Hippocampal formation (tissue), 2 donors: ENCODE measurements at regions not wholly inside any gene's neighbourhood (a gene's known extent, or its start where the extent isn't known, plus 50 kb on each side); places are given as distances from the start of the nearest gene placed in this dataset.

Source experiments
- DNase-seq, 2 donors: peaks; one replicate each; lab custom pipeline; 2025; lab: John Stamatoyannopoulos, UW

DNA sequence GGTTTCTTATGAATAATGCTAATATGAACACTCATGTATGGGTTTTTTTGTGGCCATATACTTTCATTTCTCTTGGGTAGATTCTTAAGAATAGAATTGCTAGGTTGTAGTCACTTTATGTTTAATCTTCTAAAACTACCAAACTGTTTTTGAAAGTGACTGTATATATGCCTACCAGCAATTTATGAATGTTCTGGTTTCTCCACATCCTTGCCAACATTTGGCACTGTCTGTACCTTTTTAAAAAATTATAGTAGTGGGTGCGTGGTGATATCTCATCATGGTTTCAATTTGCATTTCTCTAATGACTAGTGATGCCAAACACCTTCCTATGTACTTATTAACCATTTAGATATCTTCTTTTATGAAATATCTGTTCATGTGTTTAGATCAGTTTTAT lies 110.6 kb upstream of the RIOK3 start:
- no peak for DNase-seq

DNA sequence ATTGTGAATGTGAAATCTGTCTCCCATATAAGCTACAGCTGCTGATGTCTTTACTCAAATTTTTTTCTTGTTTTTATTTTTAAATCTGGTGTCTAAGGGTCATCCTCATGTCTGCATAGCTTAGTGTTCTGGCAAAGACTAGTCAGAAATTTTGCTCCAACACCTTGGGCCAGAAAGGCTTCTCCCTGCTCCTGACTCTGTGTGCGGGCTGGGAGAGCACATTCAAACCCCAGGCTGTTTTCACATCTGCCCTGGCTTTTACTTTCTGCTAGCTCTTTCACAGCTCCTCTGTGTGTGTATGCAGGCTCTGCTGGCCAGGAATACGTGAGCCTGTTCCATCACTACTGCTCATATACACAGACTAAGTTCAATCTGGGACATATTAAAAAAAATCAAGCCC lies 102.9 kb upstream of the RIOK3 start:
- no peak for DNase-seq

DNA sequence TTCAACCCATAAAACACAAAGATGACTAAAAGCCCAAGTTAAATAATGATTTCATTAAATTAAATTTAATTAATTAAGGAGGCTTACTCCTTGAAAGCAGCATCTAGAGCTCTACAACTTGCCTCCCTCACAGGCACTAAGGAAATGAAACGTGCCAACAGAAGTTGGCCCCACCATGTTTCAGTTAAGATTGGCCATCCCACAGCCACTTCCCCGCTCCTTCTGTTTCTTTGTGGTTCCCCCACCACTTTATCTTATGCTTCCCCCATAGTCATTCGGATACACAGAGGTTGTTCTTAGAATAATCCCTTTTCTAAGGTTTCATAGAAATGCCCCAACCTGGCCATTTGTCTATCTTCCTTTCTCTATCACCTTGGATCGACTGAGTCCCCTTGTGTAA lies 101.6 kb upstream of the RIOK3 start:
- DNase-seq = no peak

DNA sequence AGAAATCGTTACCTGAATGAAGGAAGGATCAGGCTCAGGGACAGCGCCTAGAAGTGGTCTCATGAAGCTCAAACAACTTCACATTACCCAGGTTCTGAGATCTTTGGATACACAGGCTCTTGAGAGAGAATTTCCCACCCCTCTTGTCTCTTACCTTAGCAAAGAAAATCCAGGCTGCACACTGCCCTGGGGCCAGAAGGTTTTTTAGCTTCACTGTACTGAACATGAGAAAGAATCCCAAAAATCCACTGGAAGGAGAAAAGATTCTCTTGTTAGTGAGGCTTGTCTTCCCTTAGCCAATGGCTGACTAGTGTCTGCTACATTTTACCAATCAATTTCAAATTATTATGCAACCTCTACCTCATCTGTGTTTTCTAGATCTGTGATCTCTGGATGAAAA lies 101.0 kb upstream of the RIOK3 start:
- DNase-seq = no peak

DNA sequence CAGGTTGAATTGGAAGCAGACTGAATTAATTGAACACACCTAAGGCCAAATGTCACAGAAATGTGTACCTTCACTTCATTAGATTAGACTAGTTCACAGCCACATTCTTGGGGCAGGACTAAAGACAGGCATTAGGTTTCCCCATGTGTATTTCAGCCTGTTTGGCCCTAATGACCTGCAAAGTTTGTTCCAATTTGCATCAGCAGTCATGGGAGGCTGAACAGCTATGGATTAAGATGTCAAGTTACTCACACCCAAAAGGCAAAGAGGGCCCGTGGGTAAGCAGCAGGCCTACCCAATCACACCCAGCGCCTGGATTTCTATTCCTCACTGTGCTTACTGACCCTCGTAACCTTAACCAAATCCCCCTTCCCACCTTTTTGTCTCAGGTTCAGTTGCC lies 99.6 kb upstream of the RIOK3 start:
- DNase-seq = no peak

DNA sequence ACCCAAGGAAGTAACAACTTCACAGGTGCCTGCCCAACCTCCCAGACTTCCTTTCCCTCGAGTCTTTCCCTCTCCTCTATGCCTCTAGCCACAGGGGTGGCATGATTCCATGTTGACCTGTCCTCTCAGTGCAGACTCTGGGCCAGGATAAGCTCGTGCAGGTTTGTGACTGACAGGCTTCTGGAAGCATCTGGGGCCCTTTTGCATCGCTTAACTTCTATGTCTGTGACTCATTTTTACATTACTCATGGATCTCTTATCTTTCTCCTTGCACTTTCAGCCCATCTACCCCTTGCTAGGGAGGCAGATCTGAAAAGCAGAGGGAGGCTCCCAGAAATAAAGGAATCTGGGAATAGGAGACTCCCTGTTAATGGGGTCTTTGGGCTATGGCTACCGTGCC lies 98.5 kb upstream of the RIOK3 start:
- DNase-seq = no peak

DNA sequence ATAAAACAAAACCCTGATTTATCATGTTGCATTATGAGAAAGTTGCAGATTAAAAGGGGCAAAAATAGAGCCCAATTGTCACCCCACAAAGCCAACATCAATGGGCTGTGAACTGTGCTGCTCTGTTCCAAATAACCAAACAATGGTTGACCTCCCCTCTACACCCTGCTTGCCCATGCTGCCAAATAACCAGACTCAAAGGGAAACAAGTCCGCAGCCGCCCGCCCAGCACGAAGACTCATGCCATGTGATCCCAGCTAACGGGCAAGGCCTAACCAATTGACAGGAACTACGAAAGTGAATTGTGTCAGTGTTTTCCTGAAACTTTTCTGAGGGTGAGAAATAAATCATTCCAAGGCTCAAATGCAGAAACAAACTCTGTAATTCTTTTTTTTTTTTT lies 97.9 kb upstream of the RIOK3 start:
- peak; percentile 10 to 13 for DNase-seq

DNA sequence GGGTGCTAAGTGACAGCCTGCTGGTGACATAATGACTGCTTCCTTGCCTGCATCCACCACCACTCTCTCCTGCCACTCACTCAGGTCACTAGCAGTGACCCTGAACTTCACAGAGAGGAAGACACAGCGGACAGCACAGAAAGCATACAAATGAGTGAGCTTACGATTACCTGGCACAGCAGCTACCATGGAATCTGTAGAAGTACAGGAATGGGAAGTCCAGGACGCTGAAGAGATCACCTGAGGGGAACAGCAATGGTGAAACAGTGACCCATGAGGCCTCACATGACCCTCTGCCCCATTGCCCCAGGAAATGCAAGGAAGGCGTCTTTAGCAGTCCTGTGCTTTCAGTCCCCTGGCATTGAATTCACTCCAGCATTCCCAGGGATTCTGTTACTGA lies 96.7 kb upstream of the RIOK3 start:
- no peak for DNase-seq

DNA sequence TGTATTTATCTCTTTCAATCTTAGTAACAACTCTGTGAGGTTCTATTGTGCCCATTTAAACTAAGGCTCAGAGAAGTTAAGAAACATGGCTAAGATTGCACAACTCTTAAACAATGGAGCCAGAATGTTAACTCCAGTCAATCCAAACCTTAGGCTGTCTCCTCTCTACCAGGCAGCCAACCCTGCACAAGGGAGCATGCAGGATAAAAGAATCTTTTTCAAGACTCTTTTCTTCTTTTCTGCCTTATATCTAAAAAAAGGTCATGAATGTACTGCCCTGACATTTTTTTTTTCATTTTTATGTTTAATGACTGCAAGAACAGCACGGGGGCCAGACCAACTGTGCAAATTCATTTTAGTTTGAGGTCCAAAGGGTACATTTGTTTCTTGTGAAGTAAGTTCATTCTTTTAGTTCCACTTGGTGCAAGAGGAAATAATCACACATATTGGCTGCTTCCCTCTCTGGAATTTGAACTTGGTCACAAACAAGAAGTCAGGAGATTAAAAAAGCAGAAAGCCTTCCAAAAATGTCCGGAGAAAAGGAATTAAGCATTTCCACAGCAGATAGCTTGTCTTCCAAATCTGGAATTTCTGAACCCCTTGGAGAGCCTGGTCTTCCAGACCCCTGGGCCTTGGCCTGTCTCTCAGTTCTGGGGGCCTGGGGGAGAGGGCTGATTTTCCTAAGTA lies 96.0 kb upstream of the RIOK3 start:
- DNase-seq = no peak

DNA sequence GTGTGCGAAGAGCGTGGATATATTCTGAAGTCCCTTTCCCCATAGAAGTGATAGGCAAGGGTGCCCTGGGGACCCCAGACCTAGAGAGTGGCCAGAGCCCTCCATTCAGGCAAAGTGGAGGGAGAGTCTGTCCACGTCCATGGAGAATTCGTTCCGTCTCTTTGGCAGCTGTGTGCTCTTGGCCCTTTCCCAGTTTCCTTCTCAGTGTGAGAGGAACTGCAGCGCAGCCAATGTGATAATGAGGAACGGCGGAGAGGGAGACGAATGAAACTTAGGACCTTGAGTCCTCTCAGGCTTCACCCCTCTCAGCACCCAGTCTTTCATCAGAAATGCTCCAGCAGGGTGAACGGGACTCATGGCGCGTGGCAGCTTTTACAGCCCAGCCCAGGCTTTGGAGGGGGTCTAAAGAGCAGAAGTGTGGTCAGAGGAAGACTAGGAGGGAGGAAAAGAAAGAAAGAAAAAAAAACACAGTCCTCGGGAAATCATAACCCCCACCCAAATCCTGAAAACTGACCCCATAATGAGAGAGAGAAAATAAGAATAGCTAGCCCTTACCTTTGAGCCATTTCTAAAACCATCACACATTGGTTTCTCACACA lies 95.0 kb upstream of the RIOK3 start:
- DNase-seq = peak; percentile 10 to 47

DNA sequence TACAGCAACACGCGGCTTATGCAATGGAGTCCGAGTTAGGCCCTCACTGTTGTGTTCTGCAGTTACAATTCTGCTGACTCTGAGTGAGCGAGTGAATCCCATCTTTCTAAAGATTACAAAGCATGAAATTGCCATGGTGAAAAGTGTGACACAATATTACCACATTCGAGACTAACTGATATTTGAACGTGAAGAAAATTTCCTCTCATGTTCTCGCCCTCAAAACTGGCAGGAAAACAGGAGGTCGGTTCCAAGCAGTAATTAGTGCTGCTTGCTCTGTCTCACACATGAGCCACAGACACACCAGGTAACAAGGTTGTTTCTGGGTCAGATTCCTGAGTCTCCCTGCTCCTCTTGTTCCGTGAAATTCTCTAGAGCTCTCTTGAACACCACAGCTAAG lies 93.7 kb upstream of the RIOK3 start:
- no peak for DNase-seq

DNA sequence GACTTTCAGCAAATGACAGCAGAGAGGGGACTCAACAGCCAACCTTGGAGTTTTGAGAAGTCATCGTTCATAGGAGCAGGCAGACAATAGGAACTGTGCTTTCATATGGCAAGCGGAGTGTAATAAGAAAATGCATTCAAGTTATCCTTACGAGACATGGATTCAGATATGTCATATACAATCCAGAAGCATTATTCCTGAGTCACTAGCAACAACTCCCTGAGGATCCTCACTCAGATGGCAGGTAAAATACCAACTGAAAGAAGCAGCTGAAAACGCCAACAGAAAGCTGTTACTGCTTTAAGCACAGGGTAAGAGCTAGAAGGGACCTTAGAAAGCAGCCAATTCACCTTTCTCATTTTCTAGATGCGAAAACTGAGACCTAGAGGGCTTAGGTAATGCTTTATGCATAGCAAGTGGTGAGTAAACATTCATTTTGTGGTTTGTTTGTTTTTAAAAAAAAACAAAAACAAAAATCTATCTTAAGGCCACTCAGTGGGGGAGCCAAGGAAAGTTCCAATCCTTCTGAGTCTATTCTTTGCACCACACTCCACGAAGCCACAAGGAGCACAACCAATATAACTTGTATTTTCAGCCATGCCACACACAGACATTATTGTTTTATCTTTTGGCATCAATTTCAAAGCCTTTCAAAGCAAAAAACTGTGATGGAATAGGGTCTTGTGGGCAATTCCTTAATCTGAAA lies 89.1 kb upstream of the RIOK3 start:
- no peak for DNase-seq

DNA sequence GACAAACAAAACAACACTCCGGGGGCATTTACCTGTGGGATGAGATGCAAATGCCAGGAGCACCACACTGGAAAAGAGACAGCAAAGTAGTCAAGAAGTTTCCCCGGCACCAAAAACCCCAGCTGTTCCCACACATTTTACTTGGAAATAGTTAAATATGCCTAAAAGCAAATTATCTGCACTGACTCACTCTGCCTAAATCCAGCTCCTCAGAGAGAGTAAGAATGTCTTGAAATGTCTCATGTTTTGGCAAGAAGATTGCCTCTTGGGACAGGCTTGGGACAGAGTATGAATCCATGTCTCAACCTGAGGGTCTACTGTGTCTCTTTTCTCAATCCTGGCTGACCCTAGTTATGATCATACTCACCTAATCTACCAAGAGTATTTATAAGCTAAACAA lies 87.5 kb upstream of the RIOK3 start:
- no peak for DNase-seq

DNA sequence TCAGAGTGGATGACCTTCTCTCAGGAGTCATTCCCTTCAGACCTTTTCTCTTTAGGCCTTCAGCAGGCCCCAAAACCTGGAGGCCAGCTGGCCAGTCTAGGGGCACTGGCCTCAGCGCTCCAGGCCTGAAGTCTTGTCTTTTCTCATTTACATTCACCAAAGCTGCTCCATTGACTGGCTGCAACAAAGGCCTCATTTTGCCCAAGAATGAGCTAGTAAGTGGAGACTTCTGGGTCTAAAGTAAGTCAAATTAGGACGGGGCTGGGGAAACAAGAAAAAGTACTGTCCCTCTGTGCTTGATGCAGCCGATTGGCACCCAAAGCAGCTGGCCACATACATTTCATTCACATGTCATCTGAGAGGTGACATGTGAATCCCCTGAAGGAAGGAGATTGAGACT lies 83.8 kb upstream of the RIOK3 start:
- peak; percentile 4 to 43 for DNase-seq

DNA sequence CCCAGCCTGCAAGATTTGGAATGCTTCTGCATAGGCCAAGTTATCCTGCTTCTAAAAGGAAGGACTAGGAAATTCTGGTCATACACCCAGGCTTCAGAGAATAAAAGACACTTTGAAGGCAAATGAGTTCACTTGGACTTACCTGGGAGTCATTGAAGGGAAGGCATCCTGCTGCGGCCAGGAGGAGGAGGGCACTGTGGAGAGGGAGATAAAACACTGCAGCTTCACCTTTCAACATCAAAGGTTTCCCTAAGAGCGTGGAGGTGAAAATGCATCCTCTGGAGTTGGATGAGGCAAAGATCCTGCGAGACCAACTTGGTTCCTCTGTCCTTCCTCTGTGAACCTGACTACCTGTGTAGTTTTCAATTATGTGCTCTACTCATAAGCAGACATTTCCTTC lies 79.5 kb upstream of the RIOK3 start:
- DNase-seq = no peak

DNA sequence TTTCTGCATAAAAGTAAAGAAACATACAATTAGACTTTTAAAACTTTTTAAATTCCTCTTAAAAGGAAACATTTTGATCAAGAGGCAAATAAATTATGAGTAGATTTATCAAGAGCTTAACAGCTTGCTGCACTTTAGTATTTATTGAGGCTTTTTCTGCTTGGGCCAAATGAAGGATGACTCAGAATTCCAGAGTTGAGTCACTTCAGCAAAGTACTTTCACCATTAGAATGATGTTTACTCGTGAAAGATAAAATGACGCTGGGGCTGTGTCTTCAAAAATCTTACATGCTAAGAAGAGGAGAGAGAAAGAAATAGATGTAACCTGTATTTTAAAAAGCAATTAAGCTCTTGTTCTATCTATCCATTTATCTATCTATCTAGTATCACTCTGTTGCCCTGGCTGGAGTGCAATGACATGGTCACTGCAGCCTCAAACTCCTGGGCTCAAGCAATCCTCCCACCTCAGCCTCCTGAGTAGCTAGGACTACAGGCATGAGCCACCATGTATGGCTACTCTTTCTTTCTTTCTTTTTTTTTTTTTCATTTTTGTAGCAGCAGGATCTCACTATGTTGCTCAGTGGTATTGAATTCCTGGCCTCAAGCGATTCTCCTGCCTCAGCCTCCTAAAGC lies 75.3 kb upstream of the RIOK3 start:
- DNase-seq = no peak

DNA sequence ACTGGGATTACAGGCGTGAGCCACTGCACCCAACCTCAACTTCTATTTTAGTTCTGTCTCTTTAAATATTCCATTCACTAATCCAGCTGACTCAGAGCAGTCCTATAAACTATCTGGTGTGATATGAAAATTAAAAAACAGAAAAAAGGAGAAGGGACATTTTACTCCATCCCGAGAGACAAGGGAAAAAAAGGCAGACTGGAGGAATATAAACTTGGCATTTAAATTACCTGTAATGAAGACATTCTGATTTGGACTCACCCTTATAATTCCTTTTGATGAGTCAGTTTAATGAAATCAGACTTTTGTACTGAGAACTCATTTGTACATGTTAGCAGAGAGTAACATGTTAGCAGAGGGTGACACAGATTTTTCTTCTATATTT lies 74.8 kb upstream of the RIOK3 start:
- DNase-seq = no peak

DNA sequence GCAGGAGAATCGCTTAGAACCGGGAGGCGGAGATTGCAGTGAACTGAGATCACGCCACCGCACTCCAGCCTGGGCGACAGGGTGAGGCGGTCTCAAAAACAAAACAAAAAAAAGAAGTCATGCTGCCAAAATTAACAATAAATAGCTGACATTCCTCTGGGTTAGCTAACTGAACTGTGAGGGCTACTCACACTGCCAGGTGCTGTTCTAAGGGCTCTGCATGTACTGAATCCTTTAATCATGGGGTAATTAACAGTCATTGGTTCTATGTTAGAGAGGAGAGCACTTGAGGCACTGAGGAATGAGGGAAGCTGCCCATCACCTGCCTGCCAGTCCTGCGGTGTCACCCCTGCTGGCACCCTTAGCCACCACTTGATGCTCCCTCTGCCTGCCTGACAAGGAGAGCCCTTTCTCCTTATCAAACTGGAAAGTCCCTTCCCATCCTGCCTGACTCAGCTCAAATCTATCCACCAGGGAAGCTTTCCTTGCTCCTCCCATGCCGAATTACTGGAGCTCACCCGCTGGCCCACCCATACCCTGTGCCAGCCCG lies 73.0 kb upstream of the RIOK3 start:
- DNase-seq = no peak

DNA sequence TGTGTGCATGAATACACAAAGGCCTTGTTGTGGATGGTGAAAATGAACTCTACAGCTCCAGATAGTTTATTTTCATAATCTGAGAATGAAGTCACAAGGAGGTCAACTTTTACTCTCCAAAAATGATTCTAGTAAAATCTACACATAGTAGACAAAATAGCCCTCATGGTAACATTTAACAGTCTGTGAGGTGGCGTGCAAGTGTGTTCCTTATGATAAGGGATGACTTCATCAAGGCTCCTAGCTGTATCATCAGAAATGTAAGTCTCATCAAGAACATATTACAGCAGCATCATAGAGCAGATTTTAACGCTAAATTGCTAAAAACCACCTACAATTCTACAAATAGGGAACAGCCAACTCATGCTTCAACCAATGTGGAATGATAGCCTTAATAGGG lies 72.3 kb upstream of the RIOK3 start:
- DNase-seq = no peak

DNA sequence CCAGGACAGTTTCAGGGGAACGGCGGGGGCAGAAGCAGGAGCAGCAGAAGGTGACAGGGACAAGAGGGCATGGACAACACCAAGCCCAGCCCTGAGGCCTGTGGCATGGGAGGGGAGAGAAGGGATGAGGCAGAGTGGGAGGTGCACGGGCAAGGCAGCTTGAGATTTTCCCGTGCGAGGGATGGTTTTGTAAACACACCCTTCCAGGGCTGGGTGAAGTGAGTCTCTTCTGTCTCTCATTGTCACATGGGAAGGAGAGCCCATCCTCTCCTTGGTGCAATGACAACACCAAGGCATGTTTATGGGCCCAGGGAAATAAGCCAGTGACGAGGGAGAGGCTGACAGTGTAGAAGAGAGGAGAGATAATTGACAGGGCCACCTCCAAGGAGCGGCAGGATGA lies 69.6 kb upstream of the RIOK3 start:
- no peak for DNase-seq

DNA sequence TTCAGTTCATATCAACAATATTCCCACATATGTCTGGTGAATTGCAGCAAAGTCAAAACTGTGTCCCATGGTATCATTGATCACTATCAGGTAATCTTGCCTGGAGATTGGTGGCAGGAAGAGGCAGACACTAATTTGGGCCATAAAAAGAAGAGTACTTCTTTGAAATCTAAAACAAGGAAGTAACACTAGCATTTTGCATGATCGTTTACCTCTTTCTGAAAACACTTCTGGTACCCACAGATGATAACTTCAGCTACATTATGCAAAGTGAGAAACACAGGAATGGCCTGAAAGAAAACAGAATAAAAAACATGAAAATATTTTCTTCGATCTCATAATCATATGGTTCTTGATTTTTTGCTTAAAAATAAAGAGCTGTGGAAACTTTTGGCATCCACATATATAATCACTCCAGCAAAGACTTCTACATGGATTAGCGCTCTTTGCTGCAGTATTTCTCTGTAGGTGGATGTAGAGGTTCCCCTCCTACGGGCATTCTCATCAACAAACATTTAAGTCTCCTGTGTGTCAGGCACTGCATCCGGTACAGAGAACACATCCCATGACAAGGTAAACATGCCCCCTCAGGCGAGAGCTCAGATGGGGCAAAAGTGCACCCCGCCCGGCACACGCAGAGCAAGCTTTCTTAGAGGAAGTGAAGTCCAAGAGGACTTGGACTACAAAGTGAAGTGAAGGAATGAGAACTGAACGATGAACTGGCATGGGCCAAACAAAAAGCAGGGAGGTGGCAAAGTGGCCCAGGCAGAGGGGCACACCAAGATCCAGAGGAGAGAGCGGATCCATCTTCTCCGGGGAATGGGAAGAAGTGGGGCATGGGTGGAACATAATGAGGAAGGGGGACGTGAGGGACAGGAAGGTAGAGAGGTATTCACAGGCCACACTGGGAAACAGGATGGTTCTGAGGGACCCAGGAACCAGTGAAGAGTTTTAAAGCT lies 68.0 kb upstream of the RIOK3 start:
- DNase-seq = no peak

DNA sequence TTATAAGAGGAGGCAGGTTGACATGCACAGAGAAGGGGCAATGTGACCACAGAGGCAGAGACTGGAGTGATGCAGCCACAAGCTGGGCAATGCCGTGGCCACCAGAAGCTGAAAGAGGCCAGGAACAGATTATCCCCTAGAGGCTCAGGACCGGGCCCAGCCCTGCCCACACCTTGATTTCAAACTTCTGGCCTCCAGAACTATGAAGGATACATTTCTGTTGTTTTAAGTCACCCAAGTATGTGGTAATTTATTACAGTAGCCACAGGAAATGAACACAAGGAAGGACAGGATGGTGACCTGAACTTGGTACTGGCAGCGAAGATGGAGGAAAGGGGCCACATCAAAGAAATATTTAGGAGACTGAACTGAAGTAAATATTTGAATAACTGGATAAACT lies 66.8 kb upstream of the RIOK3 start:
- no peak for DNase-seq
